ENCODE measurements at regions not wholly inside any gene's neighbourhood (a gene's known extent, or its start where the extent isn't known, plus 50 kb on each side); places are given as distances from the start of the nearest gene placed in this dataset.

GRCh38 chr11:39177678-39178077, 2281.8 kb downstream of the LRRC4C start:
- no peak for TF ChIP-seq POLR2A (IDR thresholded peaks at IDR 0.05)
- TF ChIP-seq POLR2AphosphoS5 (IDR thresholded peaks at IDR 0.05): no peak
